Activated CD4-positive, alpha-beta memory T cell treated with anti-CD3 and anti-CD28 coated beads for 36 hours (primary cell): ENCODE measurements at regions not wholly inside any gene's neighbourhood (a gene's known extent, or its start where the extent isn't known, plus 50 kb on each side); places are given as distances from the start of the nearest gene placed in this dataset.

Source experiments
- CTCF ChIA-PET: fragments of 350-600 bp; sonication (Branson Sonifier 250); formaldehyde crosslinking; loops from one replicate; lab custom pipeline; 2021; ENCODE audit warnings: antibody characterized with exemption, inconsistent platforms; lab: Charles Lee
- POLR2A ChIA-PET: fragments of 350-600 bp; sonication (Branson Sonifier 250); formaldehyde crosslinking; loops from one replicate; lab custom pipeline; 2021; ENCODE audit warnings: antibody characterized with exemption; lab: Charles Lee
- DNase-seq: peaks from one replicate; pipeline ENCODE4 v3.0.0-alpha.2; 2020
- H3K27ac Mint-ChIP-seq: one replicate; pipeline ENCODE4 v1.8.0; 2021; ENCODE audit warnings: mixed read lengths
- H3K27me3 Mint-ChIP-seq: one replicate; pipeline ENCODE4 v1.8.0; 2021; ENCODE audit warnings: mixed read lengths
- H3K36me3 Mint-ChIP-seq: one replicate; pipeline ENCODE4 v1.8.0; 2021; ENCODE audit warnings: mixed read lengths
- H3K4me1 Mint-ChIP-seq: one replicate; pipeline ENCODE4 v1.8.0; 2021; ENCODE audit warnings: low read depth, mixed read lengths
- H3K4me3 Mint-ChIP-seq: one replicate; pipeline ENCODE4 v1.8.0; 2021; ENCODE audit warnings: mild to moderate bottlenecking, mixed read lengths
- H3K9me3 Mint-ChIP-seq: one replicate; pipeline ENCODE4 v1.8.0; 2021; ENCODE audit warnings: mixed read lengths
- intact Hi-C: fragments of 100-400 bp; cut with micrococcal nuclease; formaldehyde crosslinking; loops from one replicate; pipeline ENCODE4 v1.15.1; 2023

- H3K27ac Mint-ChIP-seq, result no peak overlapping the region
- H3K27me3 Mint-ChIP-seq, result no peaks in the 10 kb centered on the region
- H3K4me1 Mint-ChIP-seq, result no peaks in the 10 kb centered on the region
- CTCF ChIA-PET, result no interaction called here
- DNase-seq, result no peak
- intact Hi-C loops, result no loop called here
- peaks cover 5% of the 10 kb centered on the region for H3K36me3 Mint-ChIP-seq
- H3K9me3 Mint-ChIP-seq, result peaks cover 35% of the 10 kb centered on the region
- no peak overlapping the region for H3K4me3 Mint-ChIP-seq
- POLR2A ChIA-PET, result no interaction called here
These were observed 66.3 kb downstream of the ITM2A start for GRCh38 chrX:79300856-79301255.

- Mint-ChIP-seq H3K27ac (no peak overlapping the region), H3K4me1 (peaks cover 20% of the 10 kb centered on the region), H3K27me3 (no peaks in the 10 kb centered on the region), H3K4me3 (no peak overlapping the region), H3K9me3 (peaks cover 8% of the 10 kb centered on the region), H3K36me3 (no peaks in the 10 kb centered on the region)
- intact Hi-C loops, result no loop called here
- ChIA-PET CTCF (no interaction called here), POLR2A (no interaction called here)
- DNase-seq, result no peak
These were observed 76.5 kb downstream of the ITM2A start for GRCh38 chrX:79290596-79290995.

GRCh38 chrX:79288733-79289132 lies 78.4 kb downstream of the ITM2A start:
- H3K36me3 Mint-ChIP-seq, result no peaks in the 10 kb centered on the region
- H3K27ac Mint-ChIP-seq, result no peak overlapping the region
- peaks cover 23% of the 10 kb centered on the region for H3K4me1 Mint-ChIP-seq
- intact Hi-C loops, result no loop called here
- H3K4me3 Mint-ChIP-seq, result no peak overlapping the region
- no peaks in the 10 kb centered on the region for H3K27me3 Mint-ChIP-seq
- DNase-seq, result no peak
- peaks cover 5% of the 10 kb centered on the region for H3K9me3 Mint-ChIP-seq
- ChIA-PET POLR2A (no interaction called here), CTCF (no interaction called here)

- DNase-seq, result no peak
- Mint-ChIP-seq H3K9me3 (peaks cover under 1% of the 10 kb centered on the region), H3K27me3 (no peaks in the 10 kb centered on the region), H3K4me3 (no peak overlapping the region), H3K27ac (no peak overlapping the region), H3K4me1 (peaks cover 23% of the 10 kb centered on the region), H3K36me3 (no peaks in the 10 kb centered on the region)
- CTCF ChIA-PET, result no interaction called here
- intact Hi-C loops, result no loop called here
- POLR2A ChIA-PET, result no interaction called here
These were observed 79.4 kb downstream of the ITM2A start for GRCh38 chrX:79287724-79288123.

- Mint-ChIP-seq H3K27me3 (no peaks in the 10 kb centered on the region), H3K36me3 (peaks cover 21% of the 10 kb centered on the region), H3K27ac (no peak overlapping the region), H3K4me1 (peaks cover 7% of the 10 kb centered on the region), H3K4me3 (no peak overlapping the region), H3K9me3 (peaks cover 30% of the 10 kb centered on the region)
- DNase-seq, result no peak
- ChIA-PET POLR2A (no interaction called here), CTCF (no interaction called here)
- intact Hi-C loops, result no loop called here
These were observed 85.4 kb downstream of the ITM2A start for GRCh38 chrX:79281775-79282174.

- ChIA-PET POLR2A (interaction anchor here (0.6 to 1.7 kb wide), 4 partner anchors 16 to 182 kb away, joined by 3 to 6 read pairs (median 3); no protein-coding TSS in a partner anchor), CTCF (interaction anchor here (0.8 to 2.0 kb wide), 11 partner anchors 11 to 384 kb away, joined by 3 to 10 read pairs (median 4); no protein-coding TSS in a partner anchor)
- Mint-ChIP-seq H3K4me3 (peak overlapping the region; percentile 26), H3K27ac (peak overlapping the region; percentile 85), H3K4me1 (peaks cover 45% of the 10 kb centered on the region), H3K36me3 (no peaks in the 10 kb centered on the region), H3K27me3 (no peaks in the 10 kb centered on the region), H3K9me3 (no peaks in the 10 kb centered on the region)
- peak; percentile 87 for DNase-seq
- intact Hi-C loops, result loop anchor here (1.0 to 2.0 kb wide), 6 partner anchors 66 to 716 kb away; partner anchors contain the start of genes ITM2A and P2RY10
These were observed 96.7 kb downstream of the ITM2A start for GRCh38 chrX:79270401-79270800.

- Mint-ChIP-seq H3K9me3 (no peaks in the 10 kb centered on the region), H3K27me3 (no peaks in the 10 kb centered on the region), H3K27ac (peak overlapping the region; percentile 51), H3K4me3 (peak overlapping the region; percentile 35), H3K36me3 (no peaks in the 10 kb centered on the region), H3K4me1 (peaks cover 57% of the 10 kb centered on the region)
- intact Hi-C loops, result loop anchor here (10.0 kb wide), 1 partner anchor 944 kb away; the partner anchor contains the start of gene CYSLTR1
- DNase-seq, result no peak
- ChIA-PET CTCF (interaction anchor here (0.8 to 1.6 kb wide), 3 partner anchors 10 to 144 kb away, joined by 3 read pairs; no protein-coding TSS in a partner anchor), POLR2A (interaction anchor here (0.6 to 2.4 kb wide), 2 partner anchors 10 to 345 kb away, joined by 3 to 6 read pairs; no protein-coding TSS in a partner anchor)
These were observed 98.3 kb downstream of the ITM2A start for GRCh38 chrX:79268788-79269187.

GRCh38 chrX:79266702-79267101 lies 100.4 kb downstream of the ITM2A start:
- no peaks in the 10 kb centered on the region for H3K27me3 Mint-ChIP-seq
- ChIA-PET CTCF (interaction anchor here (0.5 to 1.1 kb wide), 2 partner anchors 81 to 184 kb away, joined by 3 read pairs; no protein-coding TSS in a partner anchor), POLR2A (no interaction called here)
- DNase-seq, result no peak
- intact Hi-C loops, result loop anchor here (10.0 kb wide), 1 partner anchor 942 kb away; the partner anchor contains the start of gene CYSLTR1
- peak overlapping the region; percentile 18 for H3K27ac Mint-ChIP-seq
- H3K4me3 Mint-ChIP-seq, result peak overlapping the region; percentile 49
- H3K9me3 Mint-ChIP-seq, result no peaks in the 10 kb centered on the region
- H3K4me1 Mint-ChIP-seq, result peaks cover 65% of the 10 kb centered on the region
- no peaks in the 10 kb centered on the region for H3K36me3 Mint-ChIP-seq

- no peaks in the 10 kb centered on the region for H3K27me3 Mint-ChIP-seq
- peaks cover 75% of the 10 kb centered on the region for H3K4me1 Mint-ChIP-seq
- no peak overlapping the region for H3K4me3 Mint-ChIP-seq
- H3K36me3 Mint-ChIP-seq, result no peaks in the 10 kb centered on the region
- CTCF ChIA-PET, result no interaction called here
- POLR2A ChIA-PET, result interaction anchor here (0.7 kb wide), 1 partner anchor 73 kb away, joined by 3 read pairs; no protein-coding TSS in a partner anchor
- no peaks in the 10 kb centered on the region for H3K9me3 Mint-ChIP-seq
- intact Hi-C loops, result loop anchor here (5.0 to 10.0 kb wide), 3 partner anchors 116 to 939 kb away; partner anchors contain the start of gene CYSLTR1
- peak overlapping the region; percentile 42 for H3K27ac Mint-ChIP-seq
- no peak for DNase-seq
These were observed 103.6 kb downstream of the ITM2A start for GRCh38 chrX:79263550-79263949.

- H3K36me3 Mint-ChIP-seq, result peaks cover 13% of the 10 kb centered on the region
- H3K4me3 Mint-ChIP-seq, result peak overlapping the region; percentile 57
- H3K9me3 Mint-ChIP-seq, result peaks cover 7% of the 10 kb centered on the region
- intact Hi-C loops, result loop anchor here (1.0 to 10.0 kb wide), 5 partner anchors 77 to 1154 kb away; partner anchors contain the start of genes ITM2A and PGK1
- ChIA-PET POLR2A (interaction anchor here (0.7 to 1.9 kb wide), 11 partner anchors 9 to 1530 kb away, joined by 3 to 11 read pairs (median 4); no protein-coding TSS in a partner anchor), CTCF (interaction anchor here (0.9 to 1.5 kb wide), 4 partner anchors 9 to 176 kb away, joined by 3 to 4 read pairs (median 4); no protein-coding TSS in a partner anchor)
- peak; percentile 58 for DNase-seq
- no peaks in the 10 kb centered on the region for H3K27me3 Mint-ChIP-seq
- H3K27ac Mint-ChIP-seq, result peak overlapping the region; percentile 91
- peaks cover 81% of the 10 kb centered on the region for H3K4me1 Mint-ChIP-seq
These were observed 108.0 kb downstream of the ITM2A start for GRCh38 chrX:79259073-79259689.

GRCh38 chrX:79243691-79244090 lies 99.2 kb downstream of the GPR174 start:
- intact Hi-C loops, result no loop called here
- no peak for DNase-seq
- no peak overlapping the region for H3K4me3 Mint-ChIP-seq
- H3K27ac Mint-ChIP-seq, result no peak overlapping the region
- ChIA-PET POLR2A (no interaction called here), CTCF (no interaction called here)
- peaks cover 16% of the 10 kb centered on the region for H3K9me3 Mint-ChIP-seq
- H3K36me3 Mint-ChIP-seq, result peaks cover 22% of the 10 kb centered on the region
- no peaks in the 10 kb centered on the region for H3K27me3 Mint-ChIP-seq
- peaks cover 54% of the 10 kb centered on the region for H3K4me1 Mint-ChIP-seq

- H3K9me3 Mint-ChIP-seq, result peaks cover 4% of the 10 kb centered on the region
- H3K27me3 Mint-ChIP-seq, result no peaks in the 10 kb centered on the region
- no peak overlapping the region for H3K4me3 Mint-ChIP-seq
- peaks cover 55% of the 10 kb centered on the region for H3K4me1 Mint-ChIP-seq
- DNase-seq, result no peak
- H3K36me3 Mint-ChIP-seq, result peaks cover 20% of the 10 kb centered on the region
- ChIA-PET CTCF (no interaction called here), POLR2A (no interaction called here)
- intact Hi-C loops, result loop anchor here (2.0 kb wide), 1 partner anchor 19 kb away; no protein-coding TSS in a partner anchor
- peak overlapping the region; percentile 76 for H3K27ac Mint-ChIP-seq
These were observed 91.4 kb downstream of the GPR174 start for GRCh38 chrX:79235899-79236298.
